ENCODE measurements at regions not wholly inside any gene's neighbourhood (a gene's known extent, or its start where the extent isn't known, plus 50 kb on each side); places are given as distances from the start of the nearest gene placed in this dataset.

GRCh38 chr4:180560896-180561295 lies 1682.3 kb upstream of the TENM3 start:
- DNase-seq (ENCODE audit: low read depth in 3 of 3) = no peak

GRCh38 chr4:180564026-180564425 lies 1679.2 kb upstream of the TENM3 start:
- DNase-seq (ENCODE audit: low read depth in 3 of 3) = no peak

- DNase-seq (ENCODE audit: low read depth in 3 of 3) = no peak
Observed at GRCh38 chr4:180564448-180564847, 1678.8 kb upstream of the TENM3 start.

- no peak for DNase-seq (ENCODE audit: low read depth in 3 of 3)
Observed at GRCh38 chr4:180565856-180566431, 1677.3 kb upstream of the TENM3 start.

GRCh38 chr4:180566492-180566891 lies 1676.7 kb upstream of the TENM3 start:
- no peak for DNase-seq (ENCODE audit: low read depth in 3 of 3)

- DNase-seq (ENCODE audit: low read depth in 3 of 3) = no peak
Observed at GRCh38 chr4:180567080-180567479, 1676.1 kb upstream of the TENM3 start.

GRCh38 chr4:180571516-180572055 lies 1671.6 kb upstream of the TENM3 start:
- no peak for DNase-seq (ENCODE audit: low read depth in 3 of 3)

- DNase-seq (ENCODE audit: low read depth in 3 of 3) = no peak
Observed at GRCh38 chr4:180578175-180578574, 1665.0 kb upstream of the TENM3 start.

- DNase-seq (ENCODE audit: low read depth in 3 of 3) = no peak
Observed at GRCh38 chr4:180581061-180581460, 1662.1 kb upstream of the TENM3 start.

- DNase-seq (ENCODE audit: low read depth in 3 of 3) = no peak
Observed at GRCh38 chr4:180587379-180587778, 1655.8 kb upstream of the TENM3 start.

GRCh38 chr4:180589575-180589974 lies 1653.6 kb upstream of the TENM3 start:
- no peak for DNase-seq (ENCODE audit: low read depth in 3 of 3)

- no peak for DNase-seq (ENCODE audit: low read depth in 3 of 3)
Observed at GRCh38 chr4:180596888-180597483, 1646.2 kb upstream of the TENM3 start.

- no peak for DNase-seq (ENCODE audit: low read depth in 3 of 3)
Observed at GRCh38 chr4:180598281-180598680, 1644.9 kb upstream of the TENM3 start.

GRCh38 chr4:180603791-180604190 lies 1639.4 kb upstream of the TENM3 start:
- DNase-seq (ENCODE audit: low read depth in 3 of 3) = no peak

GRCh38 chr4:180610324-180610723 lies 1632.9 kb upstream of the TENM3 start:
- no peak for DNase-seq (ENCODE audit: low read depth in 3 of 3)

- no peak for DNase-seq (ENCODE audit: low read depth in 3 of 3)
Observed at GRCh38 chr4:180615746-180616145, 1627.5 kb upstream of the TENM3 start.

- DNase-seq (ENCODE audit: low read depth in 3 of 3) = no peak
Observed at GRCh38 chr4:180617196-180617595, 1626.0 kb upstream of the TENM3 start.

- no peak for DNase-seq (ENCODE audit: low read depth in 3 of 3)
Observed at GRCh38 chr4:180618396-180618795, 1624.8 kb upstream of the TENM3 start.

GRCh38 chr4:180619440-180619839 lies 1623.8 kb upstream of the TENM3 start:
- DNase-seq (ENCODE audit: low read depth in 3 of 3) = no peak

- DNase-seq (ENCODE audit: low read depth in 3 of 3) = no peak
Observed at GRCh38 chr4:180622254-180622653, 1620.9 kb upstream of the TENM3 start.

GRCh38 chr4:180625653-180626052 lies 1617.5 kb upstream of the TENM3 start:
- DNase-seq (ENCODE audit: low read depth in 3 of 3) = no peak

- DNase-seq (ENCODE audit: low read depth in 3 of 3) = no peak
Observed at GRCh38 chr4:180630012-180630665, 1613.1 kb upstream of the TENM3 start.

GRCh38 chr4:180634306-180634705 lies 1608.9 kb upstream of the TENM3 start:
- no peak for DNase-seq (ENCODE audit: low read depth in 3 of 3)
